ENCODE measurements at regions not wholly inside any gene's neighbourhood (a gene's known extent, or its start where the extent isn't known, plus 50 kb on each side); places are given as distances from the start of the nearest gene placed in this dataset.

- Histone ChIP-seq H3K36me3 (no peaks in the 10 kb centered on the region), H3K4me3 (no peak overlapping the region), H3K9me3 (no peaks in the 10 kb centered on the region), H3K27me3 (no peaks in the 10 kb centered on the region), H3K4me1 (no peaks in the 10 kb centered on the region), H3K27ac (no peak overlapping the region)
- no peak for TF ChIP-seq POLR2A (IDR thresholded peaks at IDR 0.05)
- TF ChIP-seq CTCF (IDR thresholded peaks at IDR 0.05): peak in 2 of 4 experiments; percentile 8 to 10
- no peak for DNase-seq
- intact Hi-C loops (cut with DNase I; ENCODE audit: low total_unique reads): no loop called here
Measured at GRCh38 chr9:88741335-88741734, 206.4 kb downstream of the NXNL2 start.

GRCh38 chr9:88742483-88742882, 207.5 kb downstream of the NXNL2 start:
- peak in 1 of 2 donors; percentile 36 for DNase-seq
- no peak overlapping the region for H3K4me3 ChIP-seq
- no peaks in the 10 kb centered on the region for H3K36me3 ChIP-seq
- H3K27me3 ChIP-seq: no peaks in the 10 kb centered on the region
- H3K9me3 ChIP-seq: no peaks in the 10 kb centered on the region
- TF ChIP-seq CTCF (IDR thresholded peaks at IDR 0.05) (no peak), POLR2A (IDR thresholded peaks at IDR 0.05) (no peak)
- intact Hi-C loops (cut with DNase I; ENCODE audit: low total_unique reads): no loop called here
- peak overlapping the region; percentile 9 to 25 for H3K27ac ChIP-seq
- peaks cover 4 to 7% of the 10 kb centered on the region in 2 donors for H3K4me1 ChIP-seq

DNA sequence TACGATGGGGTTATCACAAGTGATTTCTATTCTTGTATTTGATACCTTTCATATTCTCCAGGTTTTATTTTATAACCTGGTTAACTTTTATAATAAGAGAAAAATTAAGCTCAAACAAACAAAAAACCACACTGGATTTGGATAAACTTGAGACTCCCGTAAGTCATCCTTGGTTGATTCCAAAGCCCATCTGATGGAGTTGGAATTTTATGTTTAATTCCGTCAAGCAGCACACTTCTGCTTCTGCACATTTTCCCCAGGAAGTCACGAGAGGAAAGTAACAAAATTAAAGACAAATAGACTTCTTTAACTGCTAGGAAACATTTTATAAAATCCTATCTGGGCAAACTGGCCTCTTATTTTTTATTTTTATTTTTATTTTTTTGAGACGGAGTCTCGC, 207.9 kb downstream of the NXNL2 start:
- TF ChIP-seq POLR2A (IDR thresholded peaks at IDR 0.05): no peak
- no peak for TF ChIP-seq CTCF (IDR thresholded peaks at IDR 0.05)
- Histone ChIP-seq H3K4me1 (peaks cover 4 to 8% of the 10 kb centered on the region in 2 donors), H3K4me3 (no peak overlapping the region), H3K27me3 (no peaks in the 10 kb centered on the region), H3K36me3 (no peaks in the 10 kb centered on the region), H3K9me3 (no peaks in the 10 kb centered on the region), H3K27ac (peak overlapping the region; percentile 9 to 25)
- intact Hi-C loops (cut with DNase I; ENCODE audit: low total_unique reads): no loop called here
- no peak for DNase-seq

DNA sequence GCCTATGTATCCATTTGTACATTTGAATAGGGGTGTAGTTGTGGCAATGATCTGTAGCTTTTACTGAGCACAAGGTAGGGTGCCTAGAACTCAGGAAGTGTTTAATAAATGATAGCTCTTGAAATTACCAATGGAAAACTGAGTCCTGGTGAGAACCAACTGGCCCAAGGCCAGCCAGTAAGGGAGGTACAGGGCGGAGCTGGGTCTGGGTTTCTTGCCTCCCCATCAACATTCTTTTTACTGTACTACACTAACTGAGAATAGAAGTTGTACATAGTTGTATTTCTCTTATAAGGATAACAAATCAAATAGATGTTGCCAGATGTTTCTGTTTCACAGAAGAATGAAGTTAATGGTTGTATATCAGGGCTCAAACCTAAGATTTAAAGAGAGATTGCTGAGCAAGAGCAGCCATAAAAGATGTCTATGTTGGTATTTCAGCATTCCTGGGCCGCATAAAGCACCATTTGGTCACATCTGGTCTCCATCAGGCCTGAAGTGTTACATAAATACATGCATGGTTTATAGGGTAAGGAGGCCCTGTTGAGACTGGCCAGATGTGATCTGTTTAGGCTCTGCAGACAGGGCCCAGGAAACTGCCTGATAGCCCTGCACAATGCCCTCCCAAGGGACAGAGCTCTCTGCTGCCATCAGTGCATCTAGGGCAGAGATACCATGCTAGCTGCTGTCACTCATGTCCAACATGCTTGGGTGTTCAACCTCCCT, 210.5 kb downstream of the NXNL2 start:
- peak overlapping the region; percentile 15 to 41 for H3K27ac ChIP-seq
- no peak overlapping the region for H3K4me3 ChIP-seq
- intact Hi-C loops (cut with DNase I; ENCODE audit: low total_unique reads): loop anchor here (5.0 kb wide), 1 partner anchor 252 kb away; no protein-coding TSS in a partner anchor
- H3K4me1 ChIP-seq: peaks cover 4 to 8% of the 10 kb centered on the region in 2 donors
- peak; percentile 39 to 76 for DNase-seq
- no peak for TF ChIP-seq CTCF (IDR thresholded peaks at IDR 0.05)
- TF ChIP-seq POLR2A (IDR thresholded peaks at IDR 0.05): no peak
- no peaks in the 10 kb centered on the region for H3K27me3 ChIP-seq
- H3K36me3 ChIP-seq: no peaks in the 10 kb centered on the region
- H3K9me3 ChIP-seq: no peaks in the 10 kb centered on the region

DNA sequence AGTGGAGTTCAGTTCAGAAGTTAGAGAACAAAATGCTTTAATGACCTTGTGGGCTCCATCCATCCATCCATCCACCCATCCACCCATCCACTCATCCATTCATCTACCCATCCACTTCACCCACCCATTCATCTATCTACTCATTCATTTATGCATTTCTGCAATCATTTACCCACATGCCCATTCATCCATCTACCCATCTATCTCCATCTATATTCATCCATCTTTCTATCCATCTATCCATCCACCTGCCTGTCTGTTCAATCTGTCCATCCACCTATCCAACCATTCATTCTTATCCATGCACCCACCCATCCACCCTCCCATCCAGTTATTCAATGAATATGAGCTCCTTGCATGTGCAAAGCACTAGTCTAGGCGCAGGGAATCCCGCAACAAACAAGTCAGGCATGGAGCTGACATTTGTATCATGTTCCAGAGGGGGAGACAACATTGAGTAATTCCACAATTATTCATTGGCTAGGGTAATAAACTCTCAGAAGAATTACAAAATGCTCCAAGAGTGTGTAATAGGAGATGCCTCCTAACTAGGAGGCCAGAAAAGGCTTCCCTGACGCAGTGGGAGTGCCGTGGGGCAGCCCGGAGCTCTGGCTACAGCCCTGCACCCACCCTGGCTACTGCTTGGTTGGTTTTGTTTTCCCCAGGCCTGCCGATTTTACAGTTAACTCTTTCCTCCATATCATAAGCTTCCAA, 211.2 kb downstream of the NXNL2 start:
- no peaks in the 10 kb centered on the region for H3K27me3 ChIP-seq
- no peak overlapping the region for H3K4me3 ChIP-seq
- intact Hi-C loops (cut with DNase I; ENCODE audit: low total_unique reads): loop anchor here (5.0 kb wide), 1 partner anchor 251 kb away; no protein-coding TSS in a partner anchor
- H3K9me3 ChIP-seq: no peaks in the 10 kb centered on the region
- H3K4me1 ChIP-seq: peaks cover 4 to 8% of the 10 kb centered on the region in 2 donors
- peak overlapping the region; percentile 50 to 62 for H3K27ac ChIP-seq
- DNase-seq: peak; percentile 66 to 70
- no peaks in the 10 kb centered on the region for H3K36me3 ChIP-seq
- no peak for TF ChIP-seq CTCF (IDR thresholded peaks at IDR 0.05)
- no peak for TF ChIP-seq POLR2A (IDR thresholded peaks at IDR 0.05)
